HK-2 (cell line): ENCODE measurements at regions not wholly inside any gene's neighbourhood (a gene's known extent, or its start where the extent isn't known, plus 50 kb on each side); places are given as distances from the start of the nearest gene placed in this dataset.

Experiments
- DNase-seq: peaks from one replicate; pipeline ENCODE4 v3.0.0-alpha.2; 2018; ENCODE audit not compliant: unreplicated experiment

- no peak for DNase-seq
These were observed 1501.1 kb upstream of the PIK3C3 start for GRCh38 chr18:40453903-40454302.

- no peak for DNase-seq
These were observed 1502.4 kb upstream of the PIK3C3 start for GRCh38 chr18:40452599-40452998.

DNA sequence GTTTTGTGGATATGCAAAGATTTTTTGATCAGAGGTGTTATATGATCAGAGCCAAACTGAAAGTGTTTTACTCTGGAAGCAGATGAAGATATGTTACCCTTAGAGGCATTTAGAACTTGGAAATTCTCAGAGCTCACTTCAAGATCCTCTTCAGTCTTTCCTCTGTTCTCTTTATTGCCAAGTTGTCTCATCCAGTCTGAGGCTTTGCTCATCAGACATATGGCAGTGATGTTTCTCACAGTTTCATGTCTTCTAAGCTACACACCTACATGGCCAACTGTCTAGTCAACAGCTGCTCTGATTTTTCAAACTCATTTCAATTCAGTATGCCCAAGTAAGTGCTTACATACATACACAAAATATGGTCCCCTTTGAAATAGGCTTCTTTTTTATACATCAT lies 1504.3 kb upstream of the PIK3C3 start:
- no peak for DNase-seq

GRCh38 chr18:40447820-40448219 lies 1507.2 kb upstream of the PIK3C3 start:
- DNase-seq: no peak

GRCh38 chr18:40440088-40440487 lies 1514.9 kb upstream of the PIK3C3 start:
- no peak for DNase-seq

- no peak for DNase-seq
These were observed 1517.5 kb upstream of the PIK3C3 start for GRCh38 chr18:40437517-40437916.

DNA sequence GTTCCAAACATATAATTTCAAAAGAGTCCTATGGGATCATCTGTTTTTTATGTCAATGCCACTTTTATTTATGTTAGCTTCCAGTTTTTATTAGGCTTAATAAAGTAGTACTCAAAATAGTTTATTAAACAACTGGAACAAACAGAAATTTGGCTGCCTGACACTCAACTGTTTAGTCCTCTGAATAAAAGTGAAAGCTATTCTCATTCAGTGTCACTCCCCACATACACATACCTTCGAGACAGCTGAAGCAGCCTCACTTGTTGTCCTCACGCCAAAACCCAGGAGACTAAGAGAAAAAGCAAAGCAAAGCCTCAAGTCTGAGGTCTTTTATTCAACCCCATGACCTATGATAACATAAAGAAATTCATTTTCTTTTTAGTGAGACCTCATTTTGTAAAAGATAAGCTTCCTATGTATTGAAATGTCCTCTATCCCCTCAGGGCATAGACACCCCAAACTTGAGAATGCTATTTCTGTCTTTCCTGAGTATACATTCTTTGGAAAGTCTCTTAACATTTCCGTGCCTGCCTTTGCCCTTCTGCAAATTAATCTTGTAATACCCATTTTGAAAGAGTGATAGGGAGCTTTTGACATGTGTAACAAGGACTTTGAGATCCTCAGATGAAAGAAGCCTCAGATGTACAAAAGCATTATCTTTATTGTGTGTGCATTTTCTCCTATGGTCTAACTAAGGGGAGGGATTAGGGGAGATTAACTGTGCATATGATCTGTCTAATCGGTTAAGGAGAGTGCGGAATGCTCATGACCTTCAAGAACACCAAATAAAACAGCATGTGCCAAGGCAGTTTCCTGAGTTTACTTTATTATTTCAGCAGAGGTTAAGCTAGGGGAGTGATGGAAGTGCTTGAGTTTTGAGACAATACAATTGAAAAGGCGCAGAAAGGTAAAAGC lies 1523.7 kb upstream of the PIK3C3 start:
- DNase-seq: no peak

GRCh38 chr18:40423291-40423690 lies 1531.7 kb upstream of the PIK3C3 start:
- DNase-seq: no peak

- no peak for DNase-seq
These were observed 1534.4 kb upstream of the PIK3C3 start for GRCh38 chr18:40420675-40421074.

DNA sequence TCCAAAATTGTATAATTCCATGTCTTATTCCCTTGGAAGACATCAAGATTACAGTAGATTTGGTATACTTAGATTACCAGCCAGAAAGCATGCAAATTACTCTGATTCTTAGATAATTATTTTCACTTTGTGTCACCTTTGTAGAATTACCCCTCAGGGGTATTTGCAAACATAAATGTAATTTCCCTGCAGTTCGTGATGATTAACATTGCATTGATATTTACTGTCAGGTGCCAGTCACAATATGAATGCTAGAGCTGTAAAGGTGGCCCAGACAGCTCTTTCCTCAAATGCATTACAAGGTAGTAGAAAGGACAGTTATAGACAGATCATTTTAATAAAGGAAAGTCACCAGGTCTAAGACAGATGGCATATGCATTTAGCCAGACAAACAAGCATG lies 1537.5 kb upstream of the PIK3C3 start:
- no peak for DNase-seq

DNA sequence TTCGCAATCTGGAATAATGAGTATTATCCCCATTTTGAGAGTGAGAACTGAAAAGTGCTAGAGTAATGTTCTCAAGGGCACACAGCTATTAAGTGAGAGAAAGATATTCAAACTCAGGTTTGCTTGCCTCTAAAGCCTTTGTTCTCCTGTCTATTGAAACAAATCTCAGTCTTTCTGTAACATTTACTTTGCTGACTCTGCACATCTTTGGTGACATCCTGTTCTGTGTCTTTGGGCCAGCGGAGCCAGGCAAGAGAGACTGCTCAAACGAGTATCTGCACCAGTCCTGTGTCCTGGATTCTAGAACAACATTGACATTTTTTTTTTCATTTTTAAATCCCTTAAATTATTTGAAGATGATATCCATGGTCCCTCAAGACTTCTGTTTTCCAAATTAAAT lies 1539.2 kb upstream of the PIK3C3 start:
- no peak for DNase-seq

DNA sequence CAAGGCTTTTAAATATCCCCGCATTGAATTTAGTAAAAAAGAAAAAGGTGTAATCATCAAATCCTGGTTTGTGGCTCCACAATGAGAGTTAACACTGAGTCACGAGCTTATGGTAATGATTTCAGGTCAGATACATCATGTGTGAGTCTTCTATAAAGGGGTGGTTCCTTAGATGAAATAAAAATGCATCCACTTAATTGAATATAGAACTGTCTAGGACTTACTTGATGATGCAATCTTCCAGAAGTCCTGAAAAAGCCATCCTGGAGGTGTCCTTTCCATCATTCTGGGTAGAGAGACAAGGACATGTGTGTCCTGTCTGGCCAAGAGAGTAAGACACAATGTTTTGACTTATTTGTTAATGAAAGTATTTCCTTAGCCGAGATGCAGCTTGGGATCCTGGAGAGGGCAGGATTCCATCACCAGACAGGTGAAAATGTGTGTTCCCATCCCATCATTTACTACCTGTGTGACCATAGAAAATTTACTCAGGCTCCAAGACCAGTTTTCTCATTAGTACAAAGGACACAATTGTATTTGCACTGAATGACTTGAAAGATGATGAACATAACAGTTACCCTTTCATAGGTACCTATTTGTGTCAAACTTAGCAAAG lies 1539.8 kb upstream of the PIK3C3 start:
- DNase-seq: no peak

DNA sequence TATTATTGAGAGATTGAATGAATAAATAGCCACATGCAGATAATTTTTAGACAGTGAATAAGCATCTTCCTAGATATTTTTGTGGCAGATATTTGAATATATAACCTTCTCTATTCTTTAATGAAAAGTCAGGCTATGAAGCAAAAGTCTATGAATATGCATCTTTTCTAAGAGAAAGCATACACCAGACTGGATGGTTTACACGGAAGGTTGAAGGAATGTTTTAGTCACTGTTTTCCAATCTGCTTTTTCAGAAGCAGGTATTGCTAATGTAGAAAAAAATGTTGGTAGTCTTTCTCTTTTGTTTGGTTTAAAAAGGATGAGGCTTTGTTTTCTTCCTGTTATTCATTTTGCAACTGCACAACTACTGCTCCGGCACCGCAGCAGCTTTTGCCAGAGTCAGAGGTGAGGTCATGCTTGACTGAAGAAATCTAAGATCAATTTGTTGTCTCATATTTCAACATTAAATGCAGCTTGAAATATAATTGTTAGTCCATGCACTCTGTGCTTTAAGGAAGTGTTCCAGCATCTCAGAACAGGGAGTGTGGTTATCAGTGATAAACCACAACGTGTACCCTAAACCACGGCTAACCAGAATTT lies 1540.8 kb upstream of the PIK3C3 start:
- DNase-seq: no peak

DNA sequence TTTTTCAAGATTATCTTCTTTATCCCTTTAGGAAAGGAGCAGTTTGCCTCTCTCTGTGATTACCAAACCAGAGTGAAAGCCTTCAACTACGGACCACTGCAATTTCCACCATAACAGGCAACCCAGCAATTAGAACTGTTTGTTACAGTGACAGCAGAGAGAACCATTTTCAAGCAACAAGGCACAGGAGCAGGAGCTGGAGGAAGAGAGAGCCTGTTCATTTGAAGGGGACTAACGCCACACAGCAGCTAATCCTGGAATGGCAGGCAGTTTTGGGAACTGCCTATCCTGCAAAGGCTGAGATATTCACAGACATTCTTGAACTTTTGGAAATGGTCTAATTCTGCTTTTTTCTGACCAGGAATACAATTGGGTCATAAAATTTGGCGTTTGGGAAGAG lies 1541.9 kb upstream of the PIK3C3 start:
- peak; percentile 0 for DNase-seq

- no peak for DNase-seq
These were observed 1542.6 kb upstream of the PIK3C3 start for GRCh38 chr18:40412410-40412809.

DNA sequence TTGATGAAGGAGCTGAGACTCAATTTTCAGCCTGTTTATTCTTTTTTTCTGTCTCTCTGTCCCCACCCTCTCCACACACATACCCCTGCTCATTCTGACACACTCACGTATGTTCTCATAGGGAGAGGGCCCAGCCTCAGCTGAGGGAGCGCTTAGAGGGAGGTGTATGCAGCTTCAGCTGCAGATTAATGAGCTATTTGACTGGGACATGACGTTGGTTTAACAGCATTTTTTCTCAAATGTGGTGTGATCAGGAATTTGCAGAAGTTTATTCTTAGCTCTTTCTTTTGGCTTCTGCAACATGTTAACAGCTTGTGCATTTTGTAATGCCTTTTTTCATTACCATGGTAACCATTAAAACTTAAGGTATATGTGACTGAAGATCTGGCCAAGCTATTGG lies 1547.1 kb upstream of the PIK3C3 start:
- no peak for DNase-seq

GRCh38 chr18:40404284-40404683 lies 1550.8 kb upstream of the PIK3C3 start:
- no peak for DNase-seq

GRCh38 chr18:40402052-40402451 lies 1553.0 kb upstream of the PIK3C3 start:
- DNase-seq: no peak

- no peak for DNase-seq
These were observed 1566.9 kb upstream of the PIK3C3 start for GRCh38 chr18:40388121-40388520.

- no peak for DNase-seq
These were observed 1567.8 kb upstream of the PIK3C3 start for GRCh38 chr18:40387130-40387787.

DNA sequence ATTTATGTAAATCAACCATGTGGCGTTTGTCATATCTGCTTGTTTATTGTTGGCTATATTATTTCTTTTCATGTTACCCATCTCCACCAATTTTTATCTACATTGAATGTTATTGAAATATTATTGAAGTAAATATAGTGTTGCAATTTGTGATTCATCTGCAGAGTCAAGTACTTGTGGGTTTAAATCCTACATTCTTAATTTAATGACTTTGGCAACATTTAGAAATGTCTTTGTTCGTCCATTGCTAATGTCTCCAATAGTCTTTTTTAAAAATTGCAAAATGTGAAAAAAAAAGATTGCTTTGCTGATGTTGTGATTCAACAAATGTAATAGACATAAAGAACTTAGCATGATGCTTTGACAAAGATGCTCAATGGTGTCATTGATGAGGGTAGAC lies 1572.8 kb upstream of the PIK3C3 start:
- DNase-seq: no peak

DNA sequence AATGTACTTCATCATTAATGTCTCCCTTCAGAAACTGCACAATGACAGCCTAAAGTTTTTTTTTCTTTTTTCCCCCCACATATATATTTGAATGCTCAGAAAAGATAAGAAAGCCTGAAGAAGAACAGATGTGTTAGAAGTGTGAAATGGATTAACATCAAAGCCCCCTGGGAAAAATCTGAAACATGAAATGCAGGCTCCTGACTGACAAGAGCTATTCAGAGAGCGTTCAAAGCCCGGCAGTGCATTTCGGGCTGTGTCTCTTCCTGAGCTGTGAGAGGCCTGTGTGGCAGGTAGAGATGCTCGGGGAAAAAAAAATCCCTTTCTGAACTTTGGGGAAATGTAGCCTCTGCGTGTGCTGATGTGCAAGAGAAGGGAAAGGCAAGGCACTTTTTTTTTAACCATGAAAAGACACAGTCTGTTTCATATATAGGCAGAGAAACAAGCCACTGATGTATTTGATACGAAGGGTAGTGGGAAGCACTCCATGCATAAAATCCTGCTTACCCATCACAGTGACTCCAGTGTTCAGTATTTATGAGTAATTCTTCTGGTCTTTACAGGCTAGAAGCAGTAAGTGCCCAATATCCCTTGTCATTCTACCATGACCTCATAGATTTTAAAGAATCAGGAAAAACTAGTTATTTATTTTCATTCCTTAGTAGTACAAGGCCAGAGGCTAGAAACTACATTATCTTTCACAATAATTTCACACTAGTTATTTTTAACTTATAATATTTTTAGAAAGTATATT lies 1574.2 kb upstream of the PIK3C3 start:
- no peak for DNase-seq
